ENCODE measurements at regions not wholly inside any gene's neighbourhood (a gene's known extent, or its start where the extent isn't known, plus 50 kb on each side); places are given as distances from the start of the nearest gene placed in this dataset.

GRCh38 chr7:4399596-4399995 is 282.5 kb upstream of the FOXK1 start:
- ChIA-PET POLR2A (no interaction called here), CTCF (no interaction called here)
- TF ChIP-seq, protein P1, sequence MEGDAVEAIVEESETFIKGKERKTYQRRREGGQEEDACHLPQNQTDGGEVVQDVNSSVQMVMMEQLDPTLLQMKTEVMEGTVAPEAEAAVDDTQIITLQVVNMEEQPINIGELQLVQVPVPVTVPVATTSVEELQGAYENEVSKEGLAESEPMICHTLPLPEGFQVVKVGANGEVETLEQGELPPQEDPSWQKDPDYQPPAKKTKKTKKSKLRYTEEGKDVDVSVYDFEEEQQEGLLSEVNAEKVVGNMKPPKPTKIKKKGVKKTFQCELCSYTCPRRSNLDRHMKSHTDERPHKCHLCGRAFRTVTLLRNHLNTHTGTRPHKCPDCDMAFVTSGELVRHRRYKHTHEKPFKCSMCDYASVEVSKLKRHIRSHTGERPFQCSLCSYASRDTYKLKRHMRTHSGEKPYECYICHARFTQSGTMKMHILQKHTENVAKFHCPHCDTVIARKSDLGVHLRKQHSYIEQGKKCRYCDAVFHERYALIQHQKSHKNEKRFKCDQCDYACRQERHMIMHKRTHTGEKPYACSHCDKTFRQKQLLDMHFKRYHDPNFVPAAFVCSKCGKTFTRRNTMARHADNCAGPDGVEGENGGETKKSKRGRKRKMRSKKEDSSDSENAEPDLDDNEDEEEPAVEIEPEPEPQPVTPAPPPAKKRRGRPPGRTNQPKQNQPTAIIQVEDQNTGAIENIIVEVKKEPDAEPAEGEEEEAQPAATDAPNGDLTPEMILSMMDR (IDR thresholded peaks at IDR 0.05; ENCODE audit: control extremely low read depth, extremely low read depth, low read depth, missing control alignments) = no peak
- DNase-seq (ENCODE audit: extremely low spot score) = no peak

DNA sequence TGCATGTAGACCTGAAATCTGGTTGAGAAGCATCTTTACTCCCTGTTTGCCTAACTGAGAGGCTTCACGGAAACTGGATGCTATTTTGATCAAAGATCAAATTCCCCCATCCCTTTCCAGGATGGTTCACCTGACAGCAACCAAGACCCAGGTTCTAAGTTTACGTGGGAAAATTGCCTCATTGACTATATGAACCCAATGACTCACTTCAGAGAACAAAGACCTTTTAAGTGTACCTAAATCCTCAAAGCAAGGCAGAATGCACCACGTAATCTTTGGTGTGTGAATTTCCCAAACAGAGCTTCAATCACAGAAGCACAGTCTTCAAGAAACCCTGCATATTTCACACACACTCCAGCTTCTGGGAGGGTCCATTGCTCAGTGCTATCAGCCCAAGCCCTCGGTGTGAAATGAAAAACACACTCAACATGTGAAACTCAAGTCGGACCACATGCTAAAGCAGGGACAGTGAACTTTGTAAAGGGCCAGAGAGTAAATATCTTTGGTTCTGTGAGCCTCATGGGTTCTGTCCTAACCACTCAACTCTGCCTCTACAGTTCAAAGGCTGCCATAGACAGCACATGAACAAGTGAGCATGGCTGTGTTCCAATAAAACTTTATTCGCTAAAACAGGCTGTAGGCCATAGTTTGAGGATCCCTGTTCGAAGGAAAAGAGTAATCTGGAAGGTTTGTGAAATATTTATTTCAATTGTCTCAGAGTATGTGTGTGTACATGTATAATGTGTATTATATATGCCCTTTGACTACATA is 275.6 kb upstream of the FOXK1 start:
- CTCF ChIA-PET = no interaction called here
- no peak for DNase-seq (ENCODE audit: extremely low spot score)

GRCh38 chr7:4409946-4410345 is 272.1 kb upstream of the FOXK1 start:
- POLR2A ChIA-PET = no interaction called here
- DNase-seq (ENCODE audit: extremely low spot score) = no peak
- CTCF ChIA-PET = no interaction called here
- TF ChIP-seq, protein P1 (IDR thresholded peaks at IDR 0.05; ENCODE audit: control extremely low read depth, extremely low read depth, low read depth, missing control alignments) = no peak

More for the DNA sequence above, 275.6 kb upstream of the FOXK1 start:
- TF ChIP-seq, protein P1 (IDR thresholded peaks at IDR 0.05; ENCODE audit: control extremely low read depth, extremely low read depth, low read depth, missing control alignments) = no peak
- POLR2A ChIA-PET = no interaction called here

GRCh38 chr7:4416396-4417056 is 265.6 kb upstream of the FOXK1 start:
- CTCF ChIA-PET = no interaction called here

GRCh38 chr7:4428526-4428925 is 253.6 kb upstream of the FOXK1 start:
- TF ChIP-seq, protein P1 (IDR thresholded peaks at IDR 0.05; ENCODE audit: control extremely low read depth, extremely low read depth, low read depth, missing control alignments) = no peak
- ChIA-PET POLR2A (no interaction called here), CTCF (interaction anchor here (1.5 kb wide), 1 partner anchor 27 kb away, joined by 3 read pairs; no protein-coding TSS in a partner anchor)
- DNase-seq (ENCODE audit: extremely low spot score) = no peak

More at GRCh38 chr7:4416396-4417056, 265.6 kb upstream of the FOXK1 start:
- POLR2A ChIA-PET = no interaction called here
- no peak for DNase-seq (ENCODE audit: extremely low spot score)
- TF ChIP-seq, protein P1 (IDR thresholded peaks at IDR 0.05; ENCODE audit: control extremely low read depth, extremely low read depth, low read depth, missing control alignments) = no peak

DNA sequence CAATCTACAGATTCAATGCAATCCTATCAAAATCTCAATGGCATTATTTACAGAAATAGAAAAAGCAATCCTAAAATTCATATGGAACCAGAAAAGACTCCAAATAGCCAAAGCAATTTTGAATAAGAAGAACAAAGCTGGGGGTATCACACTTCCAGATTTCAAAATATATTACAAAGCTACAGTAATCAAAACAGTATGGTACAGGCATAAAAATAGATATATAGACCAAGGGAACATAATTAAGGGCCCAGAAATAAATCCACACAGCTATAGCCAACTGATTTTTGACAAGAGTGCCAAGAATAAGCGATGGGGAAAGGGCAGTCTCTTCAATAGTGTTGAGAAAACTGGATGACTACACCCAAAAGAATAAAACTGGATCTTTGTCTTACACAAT is 251.9 kb upstream of the FOXK1 start:
- CTCF ChIA-PET = no interaction called here

More for the DNA sequence above, 251.9 kb upstream of the FOXK1 start:
- DNase-seq (ENCODE audit: extremely low spot score) = no peak
- POLR2A ChIA-PET = no interaction called here
- TF ChIP-seq, protein P1 (IDR thresholded peaks at IDR 0.05; ENCODE audit: control extremely low read depth, extremely low read depth, low read depth, missing control alignments) = no peak

All from GM10248 (cell line).